HEK293 (cell line): ENCODE measurements at regions not wholly inside any gene's neighbourhood (a gene's known extent, or its start where the extent isn't known, plus 50 kb on each side); places are given as distances from the start of the nearest gene placed in this dataset.

Experiments used
- CTCF ChIP-seq: fragments of 450-650 bp; formaldehyde crosslinking; IDR thresholded peaks from 2 replicates; pipeline ENCODE4 v1.5.1; 2016; ENCODE audit warnings: missing biosample characterization, missing genetic modification characterization
- HOXC10 ChIP-seq: sonication (generic); formaldehyde crosslinking; IDR thresholded peaks from 2 replicates; pipeline ENCODE4 v1.8.1; 2023; ENCODE audit warnings: mild to moderate bottlenecking, missing genetic modification reagents
- ZNF274 ChIP-seq, 2 experiments: fragments of 200-500 bp in 1 of 2; fragments of 450-650 bp in 1 of 2; sonication (Bioruptor generic) in 1 of 2; formaldehyde crosslinking in 1 of 2; IDR thresholded peaks; 2 replicates each; pipeline versions ENCODE4 v1.5.1 to v1.6.1; 2014 to 2016; ENCODE audit warnings: borderline replicate concordance in 1 of 2, inconsistent platforms in 1 of 2, low read length in 1 of 2, missing biosample characterization in 1 of 2, missing genetic modification characterization in 1 of 2
- ZNF747 ChIP-seq: fragments of 450-650 bp; formaldehyde crosslinking; IDR thresholded peaks from 2 replicates; pipeline ENCODE4 v1.5.1; 2016; ENCODE audit warnings: missing biosample characterization, missing genetic modification characterization
- ZNF843 ChIP-seq: fragments of 450-650 bp; formaldehyde crosslinking; IDR thresholded peaks from 2 replicates; pipeline ENCODE4 v1.5.1; 2016; ENCODE audit warnings: missing biosample characterization, missing genetic modification characterization
- TF ChIP-seq, protein P1 (sequence below): sonication (generic); formaldehyde crosslinking; IDR thresholded peaks from 2 replicates; pipeline ENCODE4 v1.8.1; 2022; ENCODE audit warnings: mild to moderate bottlenecking, moderate library complexity, missing genetic modification reagents

GRCh38 chr13:84127597-84128128 is 245.4 kb upstream of the SLITRK1 start:
- no peak for TF ChIP-seq ZNF274 (IDR thresholded peaks at IDR 0.05; ENCODE audit: low read length)
- TF ChIP-seq ZNF274 (tag by site-specific recombination; IDR thresholded peaks at IDR 0.05; ENCODE audit: borderline replicate concordance), result no peak
- no peak for TF ChIP-seq ZNF747 (tag by site-specific recombination)
- TF ChIP-seq ZNF843 (tag by site-specific recombination), result no peak
- TF ChIP-seq CTCF, result no peak
- TF ChIP-seq, protein P1, sequence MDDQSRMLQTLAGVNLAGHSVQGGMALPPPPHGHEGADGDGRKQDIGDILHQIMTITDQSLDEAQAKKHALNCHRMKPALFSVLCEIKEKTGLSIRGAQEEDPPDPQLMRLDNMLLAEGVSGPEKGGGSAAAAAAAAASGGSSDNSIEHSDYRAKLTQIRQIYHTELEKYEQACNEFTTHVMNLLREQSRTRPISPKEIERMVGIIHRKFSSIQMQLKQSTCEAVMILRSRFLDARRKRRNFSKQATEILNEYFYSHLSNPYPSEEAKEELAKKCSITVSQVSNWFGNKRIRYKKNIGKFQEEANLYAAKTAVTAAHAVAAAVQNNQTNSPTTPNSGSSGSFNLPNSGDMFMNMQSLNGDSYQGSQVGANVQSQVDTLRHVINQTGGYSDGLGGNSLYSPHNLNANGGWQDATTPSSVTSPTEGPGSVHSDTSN, result no peak
- no peak for TF ChIP-seq HOXC10 (CRISPR knock-in tag)
